A673 (cell line): ENCODE measurements at regions not wholly inside any gene's neighbourhood (a gene's known extent, or its start where the extent isn't known, plus 50 kb on each side); places are given as distances from the start of the nearest gene placed in this dataset.

ENCODE experiments used
- BruUV-seq: library from RNA; stranded (reverse); fragments of 400-500 nt; replicated peaks from 2 replicates; lab custom pipeline; 2021; lab: Mats Ljungman, UMichigan
- CTCF ChIA-PET: fragments of 300-600 bp; sonication (Branson Sonifier 250); formaldehyde crosslinking; loops from one replicate; lab custom pipeline; 2022; ENCODE audit warnings: antibody characterized with exemption; lab: Charles Lee
- POLR2A ChIA-PET: fragments of 300-600 bp; sonication (Branson Sonifier 250); formaldehyde crosslinking; loops from one replicate; lab custom pipeline; 2022; ENCODE audit warnings: antibody characterized with exemption; ENCODE audit not compliant: low non-redundant PET; lab: Charles Lee
- DNase-seq: peaks from one replicate; pipeline ENCODE4 v3.0.0-alpha.2; 2015; ENCODE audit warnings: low spot score
- H3K27ac ChIP-seq: fragments of 200-600 bp; sonication (generic); 2 replicates; pipeline ENCODE4 v1.5.1; 2016; ENCODE audit warnings: mixed run types, low read depth, mild to moderate bottlenecking, mixed read lengths, antibody characterized with exemption, low read length; ENCODE audit not compliant: poor library complexity, severe bottlenecking
- H3K27me3 ChIP-seq: fragments of 200-600 bp; sonication (generic); replicated peaks from 2 replicates; pipeline ENCODE4 v1.6.1; 2017; ENCODE audit warnings: mixed run types, low read depth, mild to moderate bottlenecking, mixed read lengths, antibody characterized with exemption, low read length; ENCODE audit not compliant: insufficient read depth, poor library complexity
- H3K36me3 ChIP-seq: fragments of 200-600 bp; sonication (generic); 2 replicates; pipeline ENCODE4 v1.6.1; 2016; ENCODE audit warnings: mixed run types, mild to moderate bottlenecking, mixed read lengths, antibody characterized with exemption, low read length; ENCODE audit not compliant: insufficient read depth, poor library complexity, severe bottlenecking
- H3K4me1 ChIP-seq: fragments of 200-600 bp; sonication (generic); 2 replicates; pipeline ENCODE4 v1.6.1; 2017; ENCODE audit warnings: mixed run types, mild to moderate bottlenecking, mixed read lengths, antibody characterized with exemption, low read length; ENCODE audit not compliant: insufficient read depth, poor library complexity, severe bottlenecking
- H3K4me3 ChIP-seq: fragments of 200-600 bp; sonication (generic); 2 replicates; pipeline ENCODE4 v1.5.1; 2016; ENCODE audit warnings: low read depth, mixed run types, mild to moderate bottlenecking, mixed read lengths, low read length; ENCODE audit not compliant: poor library complexity, severe bottlenecking
- H3K9me3 ChIP-seq: fragments of 200-600 bp; sonication (generic); 2 replicates; pipeline ENCODE4 v1.6.1; 2016; ENCODE audit warnings: mixed run types, low read depth, mild to moderate bottlenecking, mixed read lengths, antibody characterized with exemption, low read length; ENCODE audit not compliant: poor library complexity, severe bottlenecking
- EZH2 ChIP-seq: fragments of 200-600 bp; sonication (generic); IDR thresholded peaks from 2 replicates; pipeline ENCODE4 v1.6.1; 2017; ENCODE audit warnings: borderline replicate concordance, low read depth, mild to moderate bottlenecking, mixed read lengths, antibody characterized with exemption, low read length; ENCODE audit not compliant: poor library complexity, severe bottlenecking
- intact Hi-C: fragments of 100-400 bp; cut with micrococcal nuclease; formaldehyde crosslinking; loops from one replicate; pipeline ENCODE4 v1.10.0; 2022; ENCODE audit not compliant: unreplicated experiment
- TF ChIP-seq, protein P1 (sequence below): fragments of 300-800, 200-600 bp; sonication (generic); conservative IDR thresholded peaks from 2 replicates; pipeline ENCODE4 v1.5.1; 2017; ENCODE audit warnings: low read depth, mild to moderate bottlenecking, antibody characterized with exemption, low read length, moderate library complexity, mixed read lengths

- ChIA-PET CTCF (no interaction called here), POLR2A (no interaction called here)
- no peaks in the 10 kb centered on the region for H3K27me3 ChIP-seq
- H3K4me3 ChIP-seq: no peak overlapping the region
- H3K27ac ChIP-seq: no peak overlapping the region
- peaks cover 8% of the 10 kb centered on the region for H3K4me1 ChIP-seq
- BruUV-seq: no TSS peak
- DNase-seq: no peak
- TF ChIP-seq, protein P1, sequence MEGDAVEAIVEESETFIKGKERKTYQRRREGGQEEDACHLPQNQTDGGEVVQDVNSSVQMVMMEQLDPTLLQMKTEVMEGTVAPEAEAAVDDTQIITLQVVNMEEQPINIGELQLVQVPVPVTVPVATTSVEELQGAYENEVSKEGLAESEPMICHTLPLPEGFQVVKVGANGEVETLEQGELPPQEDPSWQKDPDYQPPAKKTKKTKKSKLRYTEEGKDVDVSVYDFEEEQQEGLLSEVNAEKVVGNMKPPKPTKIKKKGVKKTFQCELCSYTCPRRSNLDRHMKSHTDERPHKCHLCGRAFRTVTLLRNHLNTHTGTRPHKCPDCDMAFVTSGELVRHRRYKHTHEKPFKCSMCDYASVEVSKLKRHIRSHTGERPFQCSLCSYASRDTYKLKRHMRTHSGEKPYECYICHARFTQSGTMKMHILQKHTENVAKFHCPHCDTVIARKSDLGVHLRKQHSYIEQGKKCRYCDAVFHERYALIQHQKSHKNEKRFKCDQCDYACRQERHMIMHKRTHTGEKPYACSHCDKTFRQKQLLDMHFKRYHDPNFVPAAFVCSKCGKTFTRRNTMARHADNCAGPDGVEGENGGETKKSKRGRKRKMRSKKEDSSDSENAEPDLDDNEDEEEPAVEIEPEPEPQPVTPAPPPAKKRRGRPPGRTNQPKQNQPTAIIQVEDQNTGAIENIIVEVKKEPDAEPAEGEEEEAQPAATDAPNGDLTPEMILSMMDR: no peak
- TF ChIP-seq EZH2: no peak
- intact Hi-C loops: no loop called here
- no peaks in the 10 kb centered on the region for H3K9me3 ChIP-seq
- H3K36me3 ChIP-seq: no peaks in the 10 kb centered on the region
Measured at GRCh38 chr6:43987838-43988439, 139.3 kb downstream of the MRPL14 start.

DNA sequence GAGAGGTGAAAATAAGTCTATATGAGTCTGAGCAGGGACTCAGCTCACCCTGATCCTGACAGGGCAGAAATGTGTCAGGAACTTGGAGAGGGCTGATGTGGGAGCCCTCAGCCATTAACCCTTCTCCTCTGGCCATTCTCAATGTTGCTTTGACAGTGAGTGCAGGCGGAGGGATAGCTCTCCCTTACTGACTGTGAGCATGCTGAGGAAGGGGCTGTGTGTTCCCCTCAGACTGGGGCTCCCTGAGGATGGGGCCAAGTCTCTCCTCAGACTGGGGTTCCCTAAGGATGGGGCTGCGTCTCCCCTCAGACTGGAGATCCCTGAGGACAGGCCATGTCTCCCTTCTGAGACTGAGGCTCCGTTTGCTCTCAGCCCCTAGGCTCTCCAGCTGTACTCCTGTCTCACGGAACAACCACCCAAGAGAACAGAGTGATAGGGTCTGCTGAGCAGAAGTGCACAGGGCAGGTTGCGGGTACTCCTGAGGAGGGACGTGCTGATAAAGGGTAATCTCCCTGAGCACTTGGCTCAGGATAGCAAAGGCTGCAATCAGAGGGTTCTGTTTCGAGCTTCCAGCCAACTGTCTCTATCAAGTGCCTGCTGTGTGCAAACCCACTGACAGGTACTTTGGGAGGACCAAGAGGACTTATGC lies 141.0 kb downstream of the MRPL14 start:
- Histone ChIP-seq H3K36me3 (no peaks in the 10 kb centered on the region), H3K9me3 (no peaks in the 10 kb centered on the region), H3K4me1 (peaks cover 8% of the 10 kb centered on the region), H3K27ac (no peak overlapping the region), H3K27me3 (no peaks in the 10 kb centered on the region), H3K4me3 (no peak overlapping the region)
- DNase-seq: no peak
- POLR2A ChIA-PET: interaction anchor here (0.5 to 0.6 kb wide), 2 partner anchors 9 to 16 kb away, joined by 3 to 18 read pairs; no protein-coding TSS in a partner anchor
- TF ChIP-seq, protein P1: no peak
- no peak for TF ChIP-seq EZH2
- CTCF ChIA-PET: no interaction called here
- intact Hi-C loops: no loop called here
- no TSS peak for BruUV-seq

GRCh38 chr6:43985329-43985728 lies 141.9 kb downstream of the MRPL14 start:
- no peak overlapping the region for H3K27ac ChIP-seq
- H3K36me3 ChIP-seq: no peaks in the 10 kb centered on the region
- TF ChIP-seq EZH2: no peak
- TF ChIP-seq, protein P1: no peak
- no peaks in the 10 kb centered on the region for H3K27me3 ChIP-seq
- intact Hi-C loops: no loop called here
- ChIA-PET POLR2A (no interaction called here), CTCF (interaction anchor here (0.5 kb wide), 1 partner anchor 160 kb away, joined by 4 read pairs; no protein-coding TSS in a partner anchor)
- peaks cover 5% of the 10 kb centered on the region for H3K4me1 ChIP-seq
- H3K9me3 ChIP-seq: no peaks in the 10 kb centered on the region
- H3K4me3 ChIP-seq: no peak overlapping the region
- no peak for DNase-seq
- BruUV-seq: no TSS peak
